Limb (tissue), 2 donors: ENCODE measurements at regions not wholly inside any gene's neighbourhood (a gene's known extent, or its start where the extent isn't known, plus 50 kb on each side); places are given as distances from the start of the nearest gene placed in this dataset.
"Not testable (repeated sequence)": the region's sequence is repeated elsewhere in the genome, so short reads cannot be mapped to it uniquely, and the experiment has no call there.

Experiments used
- DNase-seq, 2 donors: peaks; one replicate each; pipeline ENCODE4 v3.0.0-alpha.2; 2016; ENCODE audit errors: extremely low spot score in 2 of 2

- no peak for DNase-seq
Observed at GRCh38 chr12:22810036-22810435, 185.1 kb downstream of the ETNK1 start.

GRCh38 chr12:22812531-22812930 lies 187.6 kb downstream of the ETNK1 start:
- no peak for DNase-seq

GRCh38 chr12:22821985-22822384 lies 197.0 kb downstream of the ETNK1 start:
- no peak for DNase-seq

GRCh38 chr12:22826026-22826425 lies 201.1 kb downstream of the ETNK1 start:
- no peak for DNase-seq

- not testable (repeated sequence) for DNase-seq
Observed at GRCh38 chr12:22826446-22826981, 201.5 kb downstream of the ETNK1 start.

- DNase-seq, result no peak
Observed at GRCh38 chr12:22828066-22828465, 203.1 kb downstream of the ETNK1 start.

- DNase-seq, result no peak
Observed at GRCh38 chr12:22835431-22835830, 210.5 kb downstream of the ETNK1 start.

- no peak for DNase-seq
Observed at GRCh38 chr12:22850185-22850584, 225.2 kb downstream of the ETNK1 start.

- DNase-seq, result no peak
Observed at GRCh38 chr12:22851532-22851931, 226.6 kb downstream of the ETNK1 start.

GRCh38 chr12:22855456-22855855 lies 230.5 kb downstream of the ETNK1 start:
- DNase-seq, result no peak

GRCh38 chr12:22856178-22856577 lies 231.2 kb downstream of the ETNK1 start:
- peak in 1 of 2 donors; percentile 67 for DNase-seq

- no peak for DNase-seq
Observed at GRCh38 chr12:22858849-22859570, 234.0 kb downstream of the ETNK1 start.

- DNase-seq, result no peak
Observed at GRCh38 chr12:22860926-22861325, 236.0 kb downstream of the ETNK1 start.

GRCh38 chr12:22865822-22866221 lies 240.9 kb downstream of the ETNK1 start:
- no peak for DNase-seq

- no peak for DNase-seq
Observed at GRCh38 chr12:22866406-22866805, 241.4 kb downstream of the ETNK1 start.

GRCh38 chr12:22874151-22874550 lies 249.2 kb downstream of the ETNK1 start:
- DNase-seq, result no peak

- no peak for DNase-seq
Observed at GRCh38 chr12:22876262-22876661, 251.3 kb downstream of the ETNK1 start.

- no peak for DNase-seq
Observed at GRCh38 chr12:22879203-22879602, 254.2 kb downstream of the ETNK1 start.

GRCh38 chr12:22880331-22880730 lies 255.4 kb downstream of the ETNK1 start:
- DNase-seq, result no peak

- no peak for DNase-seq
Observed at GRCh38 chr12:22880807-22881206, 255.8 kb downstream of the ETNK1 start.

GRCh38 chr12:22881878-22882385 lies 257.0 kb downstream of the ETNK1 start:
- DNase-seq, result no peak

- no peak for DNase-seq
Observed at GRCh38 chr12:22882559-22882958, 257.6 kb downstream of the ETNK1 start.

- DNase-seq, result no peak
Observed at GRCh38 chr12:22893878-22894277, 268.9 kb downstream of the ETNK1 start.
